ENCODE measurements at regions not wholly inside any gene's neighbourhood (a gene's known extent, or its start where the extent isn't known, plus 50 kb on each side); places are given as distances from the start of the nearest gene placed in this dataset.
"Not testable (repeated sequence)": the region's sequence is repeated elsewhere in the genome, so short reads cannot be mapped to it uniquely, and the experiment has no call there.

DNA sequence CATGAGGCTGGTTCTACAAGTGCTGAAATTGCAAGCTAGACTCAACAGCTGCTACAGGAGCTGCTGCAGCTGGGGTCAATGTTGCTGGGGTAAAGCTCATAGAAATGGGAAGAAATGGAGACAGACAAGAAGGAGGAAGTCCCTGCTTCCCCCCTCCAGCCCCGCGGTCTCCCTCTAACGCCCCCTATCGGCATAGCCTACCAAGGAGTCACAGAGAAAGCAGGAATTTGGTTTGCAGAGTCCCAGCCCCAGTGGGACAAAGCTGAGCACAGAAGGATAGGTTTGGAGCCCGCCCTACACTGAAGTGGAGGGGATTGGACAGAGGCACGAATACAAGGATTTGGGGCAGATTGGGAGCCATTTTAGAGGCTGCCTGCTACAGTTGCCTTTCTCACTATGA is 176.9 kb upstream of the ANKRD28 start:
- H3K4me3 ChIP-seq (ENCODE audit: low read depth, low read length): no peak overlapping the region
- H3K27ac ChIP-seq (ENCODE audit: low read depth): no peak overlapping the region
- no peaks in the 10 kb centered on the region for H3K36me3 ChIP-seq (ENCODE audit: insufficient read depth)
- no peaks in the 10 kb centered on the region for H3K4me1 ChIP-seq (ENCODE audit: insufficient read depth)
- no peak for DNase-seq (ENCODE audit: extremely low spot score)
- WGBS: 21% methylated on average over 6 of the region's 6 CpGs

DNA sequence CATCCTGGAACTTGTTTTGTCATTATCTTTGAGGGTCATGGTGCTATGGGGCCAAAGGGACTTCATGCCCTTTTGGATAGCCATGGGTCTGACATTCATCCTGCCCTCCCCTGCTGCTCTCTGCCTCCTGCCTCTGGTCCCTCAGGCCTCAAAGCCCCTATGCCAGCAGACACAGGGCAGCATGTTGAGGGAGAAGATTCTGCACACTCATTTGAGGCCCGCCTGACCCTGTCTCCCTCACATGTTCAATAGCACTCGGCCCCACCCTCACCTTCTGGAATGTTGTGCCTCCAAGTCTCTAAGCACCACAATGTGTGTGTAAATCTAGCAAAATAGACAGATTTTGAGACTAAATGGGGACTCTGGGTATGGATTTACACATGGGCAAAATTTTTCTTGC is 178.7 kb upstream of the ANKRD28 start:
- no peak for DNase-seq (ENCODE audit: extremely low spot score)
- H3K4me3 ChIP-seq (ENCODE audit: low read depth, low read length): no peak overlapping the region
- 53% methylated on average over 2 of the region's 2 CpGs for WGBS
- H3K36me3 ChIP-seq (ENCODE audit: insufficient read depth): no peaks in the 10 kb centered on the region
- no peak overlapping the region for H3K27ac ChIP-seq (ENCODE audit: low read depth)
- H3K4me1 ChIP-seq (ENCODE audit: insufficient read depth): no peaks in the 10 kb centered on the region

DNA sequence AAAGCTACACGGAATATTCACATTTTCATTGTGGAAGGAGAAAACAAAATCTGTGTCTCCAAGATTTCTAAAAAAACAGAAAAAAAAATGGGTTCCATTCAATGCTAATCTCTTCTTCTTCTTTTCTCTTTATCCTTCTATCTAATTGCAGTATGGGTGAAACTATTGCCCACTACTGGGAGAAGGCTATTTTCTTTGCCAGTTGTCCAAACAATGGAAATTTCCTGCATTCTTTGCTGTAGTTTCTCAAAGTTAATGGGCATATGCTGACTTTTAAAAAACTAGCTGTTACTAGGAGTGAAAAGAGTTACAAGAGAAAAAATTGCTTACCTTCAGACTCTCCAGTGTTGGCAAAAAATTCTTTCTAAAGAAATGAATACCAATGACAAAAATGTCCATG is 179.3 kb upstream of the ANKRD28 start:
- Histone ChIP-seq H3K4me3 (ENCODE audit: low read depth, low read length) (no peak overlapping the region), H3K36me3 (ENCODE audit: insufficient read depth) (no peaks in the 10 kb centered on the region), H3K4me1 (ENCODE audit: insufficient read depth) (no peaks in the 10 kb centered on the region), H3K27ac (ENCODE audit: low read depth) (no peak overlapping the region)
- no peak for DNase-seq (ENCODE audit: extremely low spot score)
- WGBS: 75% methylated on average over 1 of the region's 1 CpG

GRCh38 chr3:15977598-15978232 is 179.9 kb upstream of the ANKRD28 start:
- H3K27ac ChIP-seq (ENCODE audit: low read depth): no peak overlapping the region
- no peaks in the 10 kb centered on the region for H3K4me1 ChIP-seq (ENCODE audit: insufficient read depth)
- DNase-seq (ENCODE audit: extremely low spot score): no peak
- no peak overlapping the region for H3K4me3 ChIP-seq (ENCODE audit: low read depth, low read length)
- WGBS: 82% methylated on average over 6 of the region's 6 CpGs
- H3K36me3 ChIP-seq (ENCODE audit: insufficient read depth): no peaks in the 10 kb centered on the region

- DNase-seq (ENCODE audit: extremely low spot score): no peak
- H3K4me3 ChIP-seq (ENCODE audit: low read depth, low read length): no peak overlapping the region
- H3K4me1 ChIP-seq (ENCODE audit: insufficient read depth): no peaks in the 10 kb centered on the region
- WGBS: 89% methylated on average over 2 of the region's 2 CpGs
- H3K36me3 ChIP-seq (ENCODE audit: insufficient read depth): no peaks in the 10 kb centered on the region
- H3K27ac ChIP-seq (ENCODE audit: low read depth): no peak overlapping the region
These were observed 181.0 kb upstream of the ANKRD28 start for GRCh38 chr3:15978801-15979200.

GRCh38 chr3:15979495-15979894 is 181.7 kb upstream of the ANKRD28 start:
- WGBS: 80% methylated on average over 2 of the region's 2 CpGs
- DNase-seq (ENCODE audit: extremely low spot score): no peak
- Histone ChIP-seq H3K4me1 (ENCODE audit: insufficient read depth) (no peaks in the 10 kb centered on the region), H3K4me3 (ENCODE audit: low read depth, low read length) (no peak overlapping the region), H3K27ac (ENCODE audit: low read depth) (no peak overlapping the region), H3K36me3 (ENCODE audit: insufficient read depth) (no peaks in the 10 kb centered on the region)

DNA sequence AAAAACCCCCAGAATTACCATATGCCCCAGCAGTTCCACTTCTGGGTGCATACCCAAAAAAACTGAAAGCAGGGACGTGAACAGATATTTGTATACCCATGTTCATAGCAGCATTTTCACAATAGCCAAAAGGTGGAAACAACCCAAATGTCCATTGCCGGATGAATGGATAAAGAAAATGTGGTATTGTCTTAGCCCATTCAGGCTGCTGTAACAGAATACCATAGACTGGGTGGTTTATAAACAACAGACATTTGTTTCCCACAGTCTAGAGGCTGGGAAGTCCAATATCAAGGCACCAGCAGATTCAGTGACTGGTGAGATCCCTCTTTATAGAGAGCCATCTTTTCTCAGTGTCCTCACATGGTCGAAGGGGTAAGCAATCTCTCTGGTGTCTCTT is 182.1 kb upstream of the ANKRD28 start:
- no peak for DNase-seq (ENCODE audit: extremely low spot score)
- 90% methylated on average over 3 of the region's 3 CpGs for WGBS
- no peaks in the 10 kb centered on the region for H3K4me1 ChIP-seq (ENCODE audit: insufficient read depth)
- H3K36me3 ChIP-seq (ENCODE audit: insufficient read depth): no peaks in the 10 kb centered on the region
- H3K4me3 ChIP-seq (ENCODE audit: low read depth, low read length): no peak overlapping the region
- H3K27ac ChIP-seq (ENCODE audit: low read depth): no peak overlapping the region

- no peak for DNase-seq (ENCODE audit: extremely low spot score)
- Histone ChIP-seq H3K4me1 (ENCODE audit: insufficient read depth) (no peaks in the 10 kb centered on the region), H3K36me3 (ENCODE audit: insufficient read depth) (no peaks in the 10 kb centered on the region), H3K4me3 (ENCODE audit: low read depth, low read length) (no peak overlapping the region), H3K27ac (ENCODE audit: low read depth) (no peak overlapping the region)
- 43% methylated on average over 1 of the region's 1 CpG for WGBS
These were observed 184.5 kb upstream of the ANKRD28 start for GRCh38 chr3:15982243-15982642.

DNA sequence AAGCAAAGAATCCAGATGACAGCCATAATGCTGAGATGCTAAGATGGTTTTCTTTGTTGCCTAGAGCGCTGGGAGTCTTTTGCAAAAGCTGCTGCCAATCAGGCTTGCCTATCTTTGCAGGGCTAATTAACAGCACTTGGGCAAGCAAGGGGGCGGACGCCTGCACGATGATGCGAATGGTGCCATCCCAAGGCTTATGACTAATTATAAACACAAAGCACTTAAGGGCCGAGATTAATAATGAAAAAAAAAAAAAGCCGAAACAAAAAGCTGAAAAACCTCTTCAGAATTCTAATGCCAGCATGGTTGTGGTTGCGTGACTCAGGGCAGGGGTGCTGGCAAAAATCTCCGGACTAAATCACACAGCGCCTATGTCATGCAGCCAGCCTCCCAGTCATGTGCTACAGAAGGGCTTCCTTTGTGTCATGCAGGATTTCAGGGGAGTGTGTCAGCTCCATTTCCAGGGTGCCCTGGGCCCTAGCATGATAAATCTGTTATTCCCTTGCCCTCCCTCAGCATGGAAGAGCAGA is 185.0 kb upstream of the ANKRD28 start:
- Histone ChIP-seq H3K36me3 (ENCODE audit: insufficient read depth) (no peaks in the 10 kb centered on the region), H3K4me3 (ENCODE audit: low read depth, low read length) (no peak overlapping the region), H3K27ac (ENCODE audit: low read depth) (no peak overlapping the region), H3K4me1 (ENCODE audit: insufficient read depth) (no peaks in the 10 kb centered on the region)
- no peak for DNase-seq (ENCODE audit: extremely low spot score)
- WGBS: 59% methylated on average over 10 of the region's 10 CpGs

DNA sequence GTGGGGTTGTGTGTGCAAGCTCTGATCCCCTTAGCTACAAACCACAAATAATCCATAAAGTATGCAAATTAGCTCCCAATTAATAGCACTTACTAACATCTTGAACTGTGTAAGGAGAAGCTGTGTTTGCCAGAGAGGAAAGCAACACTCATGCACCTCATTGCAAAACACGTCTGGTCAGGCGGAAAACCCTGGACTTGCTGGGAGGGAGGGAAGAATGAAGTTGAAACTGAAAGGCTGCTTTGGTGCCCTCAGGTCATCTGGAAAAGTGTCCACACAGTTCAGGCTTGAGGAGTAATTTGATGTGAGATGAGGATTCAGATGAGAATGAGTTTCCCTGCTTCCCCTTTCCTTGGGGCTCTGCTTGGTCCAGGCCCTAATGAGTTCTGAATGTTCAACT is 185.5 kb upstream of the ANKRD28 start:
- Histone ChIP-seq H3K4me3 (ENCODE audit: low read depth, low read length) (no peak overlapping the region), H3K36me3 (ENCODE audit: insufficient read depth) (no peaks in the 10 kb centered on the region), H3K27ac (ENCODE audit: low read depth) (no peak overlapping the region), H3K4me1 (ENCODE audit: insufficient read depth) (no peaks in the 10 kb centered on the region)
- WGBS: 67% methylated on average over 2 of the region's 2 CpGs
- no peak for DNase-seq (ENCODE audit: extremely low spot score)

DNA sequence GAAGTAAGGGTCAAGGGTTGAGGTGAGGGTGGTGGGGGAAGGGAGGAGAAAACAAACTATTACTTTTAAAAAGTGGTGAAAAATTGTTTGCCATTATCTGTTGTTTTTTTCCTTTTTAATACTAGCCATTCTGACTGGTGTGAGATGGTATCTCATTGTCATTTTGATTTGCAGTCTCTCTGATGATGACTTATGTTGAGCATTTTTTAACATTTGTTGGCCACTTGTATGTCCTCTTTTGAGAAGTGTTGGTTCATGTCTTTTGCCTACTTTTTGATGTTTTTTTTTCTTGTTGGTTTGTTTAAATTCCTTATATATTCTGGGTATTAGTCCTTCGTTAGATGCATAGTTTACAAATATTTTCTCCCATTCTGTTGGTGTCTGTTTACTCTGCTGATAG is 185.9 kb upstream of the ANKRD28 start:
- 68% methylated on average over 1 of the region's 1 CpG for WGBS
- Histone ChIP-seq H3K36me3 (ENCODE audit: insufficient read depth) (no peaks in the 10 kb centered on the region), H3K27ac (ENCODE audit: low read depth) (no peak overlapping the region), H3K4me3 (ENCODE audit: low read depth, low read length) (no peak overlapping the region), H3K4me1 (ENCODE audit: insufficient read depth) (no peaks in the 10 kb centered on the region)
- DNase-seq (ENCODE audit: extremely low spot score): no peak

DNA sequence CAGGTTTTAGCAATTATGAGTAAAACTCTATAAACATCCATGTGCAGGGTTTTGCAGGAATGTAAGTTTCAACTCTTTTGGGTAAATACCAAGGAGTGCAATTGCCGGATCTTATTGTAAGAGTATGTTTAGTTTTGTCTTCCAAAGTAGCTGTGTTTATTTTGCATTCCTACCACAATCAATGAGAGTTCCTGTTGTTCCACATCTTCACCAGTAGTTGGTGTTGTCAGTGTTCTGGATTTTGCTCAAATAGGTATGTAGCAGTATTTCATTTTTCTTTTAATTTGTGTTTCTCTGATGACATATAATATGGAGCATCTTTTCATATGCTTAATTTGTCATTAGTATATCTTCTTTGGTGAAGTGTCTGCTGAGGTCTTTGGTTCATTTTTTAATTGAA is 185.1 kb upstream of the GALNT15 start:
- no peaks in the 10 kb centered on the region for H3K4me1 ChIP-seq (ENCODE audit: insufficient read depth)
- H3K27ac ChIP-seq (ENCODE audit: low read depth): no peak overlapping the region
- WGBS: 76% methylated on average over 1 of the region's 1 CpG
- no peak for DNase-seq (ENCODE audit: extremely low spot score)
- H3K4me3 ChIP-seq (ENCODE audit: low read depth, low read length): no peak overlapping the region
- H3K36me3 ChIP-seq (ENCODE audit: insufficient read depth): no peaks in the 10 kb centered on the region

- DNase-seq (ENCODE audit: extremely low spot score); H3K4me1 ChIP-seq (ENCODE audit: insufficient read depth); H3K27ac ChIP-seq (ENCODE audit: low read depth); H3K4me3 ChIP-seq (ENCODE audit: low read depth, low read length); H3K36me3 ChIP-seq (ENCODE audit: insufficient read depth): not testable (repeated sequence)
- WGBS: 83% methylated on average over 7 of the region's 7 CpGs
These were observed 180.8 kb upstream of the GALNT15 start for GRCh38 chr3:15993660-15994059.

- not testable (repeated sequence) for H3K4me3 ChIP-seq (ENCODE audit: low read depth, low read length); H3K36me3 ChIP-seq (ENCODE audit: insufficient read depth); H3K4me1 ChIP-seq (ENCODE audit: insufficient read depth); H3K27ac ChIP-seq (ENCODE audit: low read depth); DNase-seq (ENCODE audit: extremely low spot score)
- 94% methylated on average over 17 of the region's 17 CpGs for WGBS
These were observed 178.0 kb upstream of the GALNT15 start for GRCh38 chr3:15996496-15996895.

Measured in urinary bladder (tissue), 3 donors.